Gastrocnemius medialis (tissue), 4 donors: ENCODE measurements at regions not wholly inside any gene's neighbourhood (a gene's known extent, or its start where the extent isn't known, plus 50 kb on each side); places are given as distances from the start of the nearest gene placed in this dataset.

Experiments
- CTCF ChIP-seq, 5 experiments: fragments of 450-650 bp in 3 of 5; fragments of 200-600 bp in 2 of 5; sonication (generic) in 2 of 5; IDR thresholded peaks in 4 of 5; conservative IDR thresholded peaks in 1 of 5; 1 replicate in 4 of 5; 2 replicates in 1 of 5; pipeline ENCODE4 v1.5.1; 2016 to 2019; ENCODE audit warnings: antibody characterized with exemption in 5 of 5, mild to moderate bottlenecking in 3 of 5, moderate library complexity in 3 of 5
- POLR2A ChIP-seq, 2 donors: fragments of 450-650 bp; IDR thresholded peaks; one replicate each; pipeline ENCODE4 v1.6.1; 2017; ENCODE audit warnings: antibody characterized with exemption in 2 of 2, mild to moderate bottlenecking in 2 of 2, moderate library complexity in 2 of 2

- TF ChIP-seq CTCF (IDR thresholded peaks at IDR 0.05 in 4 of 5, conservative IDR thresholded peaks at IDR 0.05 in 1 of 5) (no peak), POLR2A (IDR thresholded peaks at IDR 0.05) (no peak)
Measured at GRCh38 chr10:118207470-118208007, 134.6 kb downstream of the FAM204A start.
